Left ventricle myocardium superior (tissue), 1 donor: ENCODE measurements at regions not wholly inside any gene's neighbourhood (a gene's known extent, or its start where the extent isn't known, plus 50 kb on each side); places are given as distances from the start of the nearest gene placed in this dataset.

Experiments used
- ATAC-seq: fragments of 200-7000 bp; cut with Tn5 transposase; one replicate; pipeline ENCODE4 v1.9.1; 2020; ENCODE audit warnings: mild to moderate bottlenecking, moderate library complexity
- DNase-seq: peaks from one replicate; pipeline ENCODE4 v3.0.0-alpha.2; 2020
- intact Hi-C: fragments of 100-400 bp; cut with micrococcal nuclease; formaldehyde crosslinking; loops from one replicate; pipeline ENCODE4 v1.11.0; 2022
- donor health status: DM: no; HTN: yes; CAD: no; lungs with severe emphysema.

DNA sequence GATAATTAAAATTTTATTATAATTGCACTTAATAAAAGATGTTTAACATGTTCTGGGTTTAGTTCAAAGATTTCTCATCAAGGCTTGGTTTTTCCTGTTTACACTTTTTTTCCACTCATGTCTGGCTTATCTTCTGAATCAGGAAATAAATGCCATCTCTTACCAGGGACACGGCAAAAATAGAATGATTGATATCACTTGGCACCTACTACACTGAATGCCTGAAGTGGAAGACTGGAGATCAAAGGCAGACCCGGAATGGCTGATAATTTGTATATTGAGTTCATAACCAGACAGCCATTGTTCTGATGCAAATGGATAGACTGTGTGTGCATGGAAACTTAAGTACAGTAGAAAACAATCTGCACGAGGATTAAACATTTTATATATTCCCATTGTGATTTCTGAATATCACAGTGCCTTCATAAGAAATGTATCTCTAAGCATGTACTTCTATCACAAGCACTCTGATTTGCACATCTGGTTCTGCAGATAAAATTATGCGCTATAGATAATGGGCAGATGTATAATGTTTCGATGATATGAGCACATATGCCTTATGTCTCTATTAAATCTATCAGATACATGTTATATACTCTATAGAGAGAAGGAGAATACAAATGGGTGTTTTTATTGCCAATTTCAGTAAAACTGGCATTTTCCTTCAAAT is 304.8 kb downstream of the RND3 start:
- ATAC-seq (no peak), DNase-seq (no peak)
- intact Hi-C loops, result no loop called here

DNA sequence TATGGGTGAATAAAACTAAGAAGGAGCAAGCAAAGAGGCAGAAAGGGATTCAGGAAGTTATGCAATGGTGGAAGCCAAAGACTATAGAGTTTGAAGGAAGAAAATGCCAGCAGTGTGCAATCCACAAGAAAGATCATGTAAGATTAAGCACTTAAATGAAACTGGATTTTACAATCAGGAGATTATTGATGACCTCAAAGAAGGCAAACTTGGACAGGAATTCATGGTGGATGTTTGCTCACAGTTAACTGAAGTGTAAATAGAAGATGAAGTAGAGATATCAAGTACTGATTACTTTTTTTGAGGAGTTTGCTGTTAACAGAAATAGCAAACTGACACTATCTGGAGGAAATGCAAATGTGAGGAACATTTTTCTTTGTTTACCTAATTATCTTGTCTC is 308.9 kb downstream of the RND3 start:
- DNase-seq (no peak), ATAC-seq (no peak)
- intact Hi-C loops, result no loop called here

DNA sequence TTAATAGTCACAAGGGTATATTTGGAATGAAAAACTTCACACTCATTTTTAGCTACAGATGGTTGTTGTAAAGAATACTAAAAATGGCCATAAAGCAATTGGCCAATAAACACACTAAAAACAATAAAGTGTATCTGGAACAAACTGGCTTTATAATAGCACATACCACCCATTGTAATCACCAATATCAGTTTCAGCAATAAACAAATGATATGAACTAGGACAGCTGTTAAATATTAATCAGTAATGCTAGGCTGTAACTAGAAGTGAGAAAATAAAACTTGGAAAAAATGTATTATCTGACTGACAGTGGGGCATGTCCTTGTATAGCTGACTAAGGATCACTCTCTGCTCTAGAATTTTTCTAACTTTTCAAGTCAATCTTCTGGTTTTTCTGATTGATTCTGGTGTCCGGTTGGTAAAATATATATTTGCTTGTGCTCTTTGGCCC is 312.5 kb downstream of the RND3 start:
- intact Hi-C loops, result no loop called here
- no peak for DNase-seq
- ATAC-seq, result no peak

DNA sequence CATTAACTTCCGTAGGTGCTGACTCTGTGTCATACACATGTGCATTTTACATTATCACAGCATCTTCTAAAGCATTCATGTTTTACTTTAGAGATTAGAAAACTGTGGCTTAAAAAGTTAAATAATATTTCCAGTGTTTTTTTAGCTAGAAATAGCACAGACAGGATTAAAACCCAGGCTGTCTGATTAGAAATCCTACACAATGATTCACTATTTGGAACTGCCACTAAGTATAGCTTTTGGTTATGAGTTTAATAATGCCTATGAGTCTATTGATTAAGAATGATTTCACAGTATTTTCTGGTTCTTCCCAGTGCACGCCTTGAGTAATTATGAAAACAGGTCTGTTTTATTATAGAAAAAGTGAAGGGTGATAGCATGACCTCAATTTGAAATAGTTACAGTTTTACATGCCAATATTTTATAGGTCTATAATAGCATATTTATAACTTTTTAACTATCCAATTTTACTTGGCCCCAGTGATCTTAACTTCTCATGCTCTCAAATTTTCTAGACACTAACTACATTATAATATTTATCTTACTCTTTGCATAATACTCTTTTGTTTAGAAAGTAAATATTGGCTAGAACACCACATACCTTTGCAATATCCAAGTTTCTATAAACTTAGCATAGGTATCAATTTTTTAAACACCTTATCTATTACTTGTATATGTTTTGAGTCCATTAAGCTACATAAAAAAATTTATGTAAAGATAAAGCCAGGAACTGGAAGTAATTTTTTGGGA is 313.2 kb downstream of the RND3 start:
- ATAC-seq (no peak), DNase-seq (no peak)
- intact Hi-C loops, result no loop called here

DNA sequence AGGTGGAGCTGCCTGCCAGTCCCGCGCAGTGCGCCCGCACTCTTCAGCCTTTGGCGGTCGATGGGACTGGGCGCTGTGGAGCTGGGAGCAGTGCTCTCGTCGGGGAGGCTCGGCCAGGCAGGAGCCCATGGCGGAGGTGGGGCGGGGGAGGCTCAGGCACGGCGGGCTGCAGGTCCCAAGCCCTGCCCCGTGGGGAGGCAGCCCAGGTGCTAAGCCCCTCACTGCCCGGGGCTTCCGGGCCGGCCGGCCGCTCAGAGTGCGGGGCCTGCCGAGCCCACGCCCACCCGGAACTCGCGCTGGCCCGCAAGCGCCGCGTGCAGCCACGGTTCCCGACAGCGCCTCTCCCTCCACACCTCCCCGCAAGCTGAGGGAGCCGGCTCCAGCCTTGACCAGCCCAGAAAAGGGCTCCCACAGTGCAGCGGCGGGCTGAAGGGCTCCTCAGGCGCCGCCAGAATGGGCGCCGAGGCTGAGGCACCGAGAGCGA is 316.4 kb downstream of the RND3 start:
- ATAC-seq (no peak), DNase-seq (peak; percentile 20)
- intact Hi-C loops, result no loop called here

DNA sequence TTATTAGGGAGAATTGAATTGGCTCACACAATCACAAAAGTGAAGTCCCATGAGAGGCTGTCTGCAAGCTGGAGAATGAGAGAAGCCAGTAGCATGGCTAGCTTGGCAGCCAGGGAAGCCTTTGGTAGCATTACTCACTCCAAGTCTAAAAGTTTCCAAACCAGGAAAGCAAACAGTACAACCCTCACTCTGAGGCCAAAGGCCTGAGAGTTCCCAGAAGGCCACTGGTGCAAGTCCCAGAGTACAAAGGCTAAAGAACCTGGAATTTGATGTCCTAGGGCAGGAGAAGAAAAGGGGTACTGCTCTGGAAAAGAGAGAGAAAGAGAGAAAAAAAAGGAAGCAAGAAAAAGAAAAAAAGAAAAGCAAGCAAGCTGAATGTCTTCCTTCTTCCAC is 318.2 kb downstream of the RND3 start:
- DNase-seq (peak; percentile 42), ATAC-seq (peak; percentile 97)
- intact Hi-C loops, result no loop called here

DNA sequence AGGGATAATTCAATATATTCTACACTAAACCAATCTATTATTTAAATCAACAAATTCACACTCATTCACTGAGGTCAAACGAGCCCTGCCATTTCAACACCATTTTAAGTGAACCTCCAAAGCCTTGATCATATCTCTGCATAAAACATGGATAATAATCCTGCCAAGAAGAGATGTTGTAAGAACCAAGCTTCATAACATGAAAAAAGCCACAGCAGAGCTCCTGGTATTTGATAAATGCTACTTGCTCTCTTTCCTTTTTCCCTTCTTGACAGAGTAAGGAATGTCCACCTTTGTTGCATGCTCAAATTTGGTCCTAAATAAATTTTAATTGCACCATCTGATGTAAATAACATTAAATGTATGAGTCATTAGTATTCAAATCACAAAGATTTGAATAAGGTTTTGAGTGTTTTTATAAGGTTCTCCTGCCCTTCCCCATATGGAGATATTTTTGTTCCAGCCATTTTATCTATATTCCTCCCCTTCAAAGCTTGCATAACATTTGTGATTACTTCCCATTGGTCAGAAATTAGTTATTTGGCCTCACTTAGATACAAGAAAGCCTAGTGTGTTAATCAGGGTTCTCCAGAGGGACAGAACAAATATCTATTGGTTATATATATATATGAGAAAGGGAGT is 318.8 kb downstream of the RND3 start:
- DNase-seq (no peak), ATAC-seq (peak; percentile 67)
- intact Hi-C loops, result no loop called here

DNA sequence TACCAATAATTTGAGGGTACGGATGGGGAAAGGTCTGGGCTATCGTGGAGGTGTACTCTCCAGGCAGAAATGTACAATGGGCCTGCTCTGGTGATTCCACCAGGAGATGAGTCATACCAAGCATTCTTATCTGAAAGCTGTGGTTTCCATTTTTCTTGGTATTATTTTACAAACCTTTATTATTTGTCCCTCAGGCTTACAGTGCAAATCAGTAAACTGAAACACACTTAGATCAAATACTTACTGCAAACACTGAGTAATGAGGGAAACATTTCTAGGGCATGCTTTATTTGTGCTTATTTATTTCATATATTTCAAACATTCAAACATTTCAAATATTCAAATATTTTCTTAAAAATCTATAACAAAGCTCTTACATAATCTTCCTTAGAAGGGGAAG is 319.8 kb downstream of the RND3 start:
- DNase-seq (no peak), ATAC-seq (no peak)
- intact Hi-C loops, result no loop called here

DNA sequence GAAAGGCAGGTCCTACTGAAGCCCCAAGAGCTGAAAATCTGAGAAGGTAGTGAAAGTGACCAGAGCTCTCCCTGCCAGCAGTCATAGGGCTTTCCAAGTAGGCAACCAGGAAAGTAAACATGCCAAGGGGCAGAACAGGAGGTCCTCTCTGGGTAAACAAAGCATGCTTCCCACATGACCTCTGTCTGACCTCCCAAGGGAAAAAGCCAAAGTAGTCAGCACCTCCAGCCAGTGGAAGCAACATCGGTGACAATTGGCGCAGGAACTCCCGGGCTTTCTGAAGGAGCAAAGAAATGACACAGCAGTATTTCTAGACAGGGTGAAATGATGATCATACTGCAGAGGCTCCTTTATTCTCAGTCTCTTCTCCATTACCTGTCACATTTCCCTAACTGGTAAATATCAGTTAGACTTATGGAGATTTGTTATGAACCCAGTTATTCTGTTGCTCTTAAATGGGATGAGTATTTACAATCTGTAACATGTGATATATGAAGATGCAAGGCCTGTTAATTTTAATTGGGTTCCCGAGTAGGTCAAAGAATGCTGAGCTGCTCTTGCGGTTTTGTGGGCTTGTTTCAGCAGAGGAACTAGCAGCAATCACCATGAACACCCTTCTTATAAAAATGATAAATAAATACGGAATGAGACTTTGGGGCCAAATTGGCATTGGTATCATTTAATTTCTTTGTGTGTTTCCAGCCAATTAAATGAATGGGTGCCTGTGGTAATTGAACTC is 321.0 kb downstream of the RND3 start:
- intact Hi-C loops, result no loop called here
- no peak for DNase-seq
- ATAC-seq, result no peak

DNA sequence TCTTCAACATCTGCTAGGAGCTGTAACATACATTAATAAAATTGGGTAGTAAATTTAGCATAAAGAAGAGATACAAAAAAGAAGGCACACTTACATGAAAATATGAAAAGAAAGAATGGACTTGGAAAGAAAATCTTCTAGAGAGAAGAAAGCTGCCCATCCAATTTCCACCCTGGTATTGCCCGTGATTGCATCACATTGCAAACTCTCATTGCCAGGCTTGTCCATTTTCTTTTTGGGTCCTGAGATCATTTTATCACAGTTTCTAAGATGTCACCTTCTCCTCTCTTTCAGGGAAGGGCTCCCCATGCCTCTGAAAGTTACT is 321.5 kb downstream of the RND3 start:
- DNase-seq (no peak), ATAC-seq (no peak)
- intact Hi-C loops, result no loop called here

DNA sequence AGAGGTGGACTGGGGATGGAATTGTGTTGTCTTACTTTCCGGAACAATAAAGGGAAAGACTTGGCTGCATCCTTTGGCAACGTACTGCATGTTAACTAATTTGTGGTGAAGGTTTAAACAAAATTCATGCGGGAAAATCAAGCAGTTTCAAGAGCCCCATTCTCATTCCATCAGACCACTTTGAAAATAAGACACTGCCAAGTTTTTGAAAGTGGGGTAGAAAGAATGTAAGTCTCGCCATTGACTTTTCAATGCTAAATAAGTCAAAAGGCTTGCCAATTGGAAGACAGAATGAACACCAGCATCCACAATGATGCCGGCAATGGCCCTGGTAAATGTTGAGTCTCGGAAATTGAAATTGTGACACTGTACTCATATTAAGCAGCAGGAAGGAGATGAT is 322.0 kb downstream of the RND3 start:
- ATAC-seq (no peak), DNase-seq (no peak)
- intact Hi-C loops, result no loop called here

DNA sequence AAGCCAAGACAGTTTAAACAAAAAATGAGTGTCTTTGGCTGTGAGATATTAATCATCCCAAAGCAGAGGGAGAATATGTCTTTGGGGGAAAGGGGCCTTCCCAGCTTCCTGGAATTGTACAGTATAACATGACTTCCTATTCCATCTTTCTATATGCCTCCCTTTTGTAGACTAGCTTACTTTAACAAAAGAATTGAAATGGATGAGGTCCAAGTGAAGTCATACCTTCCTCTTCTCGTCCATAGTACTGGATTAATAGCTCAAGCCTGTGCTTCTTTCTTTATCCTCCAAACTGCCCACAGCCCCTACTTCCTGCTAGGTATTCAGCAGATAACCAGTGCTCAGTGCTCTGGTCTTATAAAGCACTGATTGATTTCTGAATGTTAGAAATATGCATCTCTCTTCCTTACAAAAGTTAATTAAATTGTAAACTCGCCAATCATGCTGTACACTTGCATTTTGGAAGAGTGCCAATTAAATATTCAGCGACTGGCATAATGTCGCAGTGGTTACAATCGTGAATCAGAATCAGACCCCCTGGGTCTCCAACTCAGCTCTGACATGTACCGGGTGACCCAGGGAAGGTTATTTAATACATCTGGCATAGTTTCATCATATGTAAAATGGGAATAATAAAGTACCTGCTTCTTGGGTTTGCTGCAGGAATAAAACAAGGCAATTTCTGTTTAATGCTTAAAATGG is 325.1 kb downstream of the RND3 start:
- intact Hi-C loops, result no loop called here
- ATAC-seq, result no peak

DNA sequence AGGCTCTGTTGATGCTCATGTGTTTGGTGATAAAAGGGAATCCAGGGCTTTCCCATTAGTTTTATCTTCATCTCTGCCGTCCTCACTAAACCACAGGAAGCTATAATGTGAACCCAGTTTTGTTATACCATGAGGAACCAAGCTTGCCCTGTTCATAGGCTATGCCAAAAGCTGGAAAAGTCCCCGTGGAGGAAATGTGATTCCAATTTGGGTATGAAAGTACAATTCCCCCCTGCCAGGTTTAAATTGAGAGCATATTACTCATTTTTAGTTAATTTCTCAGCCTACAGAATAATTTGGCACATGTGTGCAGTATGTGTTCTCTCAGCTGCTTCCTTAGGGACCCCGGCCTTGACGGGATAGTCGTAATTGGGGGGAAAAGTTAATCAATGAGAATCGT is 327.4 kb downstream of the RND3 start:
- intact Hi-C loops, result no loop called here
- ATAC-seq (no peak), DNase-seq (no peak)

More for the DNA sequence above, 325.1 kb downstream of the RND3 start:
- DNase-seq, result no peak

DNA sequence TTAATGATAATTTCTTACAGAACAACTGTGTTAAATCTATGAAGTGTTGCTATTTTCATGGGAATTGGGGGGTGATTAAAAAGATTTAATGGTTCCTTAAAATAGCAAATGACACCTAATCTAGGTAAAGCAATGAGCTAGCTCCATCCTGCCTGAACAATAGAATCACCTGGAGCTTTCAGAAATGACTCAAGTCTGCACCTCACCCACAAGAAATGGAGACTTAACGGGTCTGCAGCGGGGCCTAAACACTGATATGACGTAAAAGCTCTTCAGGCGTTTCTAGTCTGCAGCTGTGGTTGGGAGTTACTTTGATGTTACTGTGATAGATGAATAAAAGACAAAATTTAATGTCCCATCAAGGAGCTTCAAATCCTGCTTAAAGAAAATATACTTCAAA is 328.2 kb downstream of the RND3 start:
- DNase-seq (no peak), ATAC-seq (no peak)
- intact Hi-C loops, result no loop called here

DNA sequence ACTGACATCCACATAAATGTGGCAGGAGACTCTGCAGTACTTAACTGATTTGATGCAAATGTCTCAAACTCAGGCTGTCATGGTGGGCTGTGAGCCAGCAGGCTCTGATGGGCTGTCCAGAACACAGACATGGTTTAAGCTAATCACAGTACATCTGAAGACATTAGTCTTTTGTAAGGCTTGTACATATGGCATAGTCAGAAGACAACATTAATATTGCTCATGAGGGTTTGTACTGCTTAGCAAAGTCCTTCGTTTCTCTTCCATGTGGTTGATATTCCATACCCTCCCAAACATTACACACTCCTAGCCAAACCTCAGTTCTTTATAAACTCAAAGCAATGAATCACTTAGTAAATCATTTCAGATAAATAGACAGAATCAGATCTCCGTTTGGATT is 330.6 kb downstream of the RND3 start:
- intact Hi-C loops, result no loop called here
- ATAC-seq, result no peak
- DNase-seq, result no peak

DNA sequence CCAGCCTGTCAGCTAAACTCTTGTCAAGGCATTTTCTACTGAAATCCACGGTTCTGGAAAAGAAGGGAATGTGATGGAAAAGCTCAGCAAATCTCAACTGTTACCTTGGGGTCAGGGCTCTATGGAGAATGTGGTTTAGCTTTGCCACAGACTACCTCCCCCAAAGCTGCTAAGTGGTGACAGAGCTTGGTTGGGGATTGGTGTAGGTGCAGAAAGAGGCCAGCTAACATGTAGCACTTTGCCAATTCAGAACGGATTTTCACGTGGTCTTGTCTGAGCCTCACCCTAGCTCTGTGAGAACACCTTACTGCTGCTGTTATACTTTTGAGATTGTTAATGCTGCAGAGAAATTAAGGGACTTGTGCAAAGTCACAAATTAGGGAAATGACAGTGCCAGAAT is 331.1 kb downstream of the RND3 start:
- ATAC-seq (no peak), DNase-seq (no peak)
- intact Hi-C loops, result no loop called here

DNA sequence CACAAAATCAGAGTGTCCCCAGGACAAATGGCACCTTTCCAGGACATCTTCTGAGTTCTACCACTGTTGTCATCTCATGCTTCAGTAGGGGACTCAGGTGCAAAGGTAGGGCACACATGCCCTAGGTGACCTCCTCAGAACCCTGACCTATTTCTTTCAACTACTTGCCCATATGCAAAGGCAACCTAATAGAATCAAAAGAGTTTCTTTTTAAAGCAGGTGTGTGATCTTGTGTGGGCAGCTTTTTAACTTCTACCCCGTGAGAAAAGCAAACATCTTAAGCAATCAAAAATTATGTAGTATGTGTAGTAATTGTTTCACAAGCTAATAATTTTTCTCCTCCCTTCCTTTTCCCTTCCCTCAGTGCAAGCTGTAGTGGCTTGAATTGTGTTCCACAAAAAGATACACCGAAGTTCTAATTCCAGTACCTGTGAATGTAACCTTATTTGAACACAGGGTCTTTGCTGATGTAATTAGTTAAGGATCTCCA is 333.1 kb downstream of the RND3 start:
- DNase-seq (no peak), ATAC-seq (no peak)
- intact Hi-C loops, result no loop called here

DNA sequence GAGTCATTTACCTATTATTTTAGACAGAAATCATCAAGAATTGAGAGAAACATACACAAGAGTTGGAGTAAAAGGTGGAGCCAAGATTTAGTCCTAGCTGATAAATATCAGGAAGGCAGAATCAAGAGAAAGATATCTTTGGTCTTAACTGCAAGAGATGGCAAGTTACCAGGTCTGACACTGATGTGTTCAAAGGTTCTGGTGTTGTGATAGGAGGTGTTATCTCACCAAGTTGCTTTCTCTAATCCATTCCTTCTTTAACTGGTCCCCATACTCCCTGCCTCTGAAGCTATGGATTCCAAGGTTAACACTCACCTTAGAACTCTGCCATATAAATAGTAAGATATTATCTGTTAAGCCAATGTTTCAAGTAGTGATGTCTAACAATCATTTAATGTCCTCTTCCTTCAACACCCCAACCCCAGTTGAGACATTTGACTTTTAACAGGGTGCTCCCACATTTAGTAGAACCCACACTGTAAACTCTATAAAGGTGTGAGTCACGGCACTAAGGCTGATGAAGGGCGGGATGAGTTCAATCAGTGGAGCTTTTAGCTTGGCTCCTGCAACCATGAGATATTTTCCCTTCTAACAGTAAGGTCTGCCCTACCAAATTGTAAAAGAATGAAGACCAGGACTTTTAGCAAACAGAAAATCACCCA is 333.7 kb downstream of the RND3 start:
- ATAC-seq (no peak), DNase-seq (no peak)
- intact Hi-C loops, result no loop called here

DNA sequence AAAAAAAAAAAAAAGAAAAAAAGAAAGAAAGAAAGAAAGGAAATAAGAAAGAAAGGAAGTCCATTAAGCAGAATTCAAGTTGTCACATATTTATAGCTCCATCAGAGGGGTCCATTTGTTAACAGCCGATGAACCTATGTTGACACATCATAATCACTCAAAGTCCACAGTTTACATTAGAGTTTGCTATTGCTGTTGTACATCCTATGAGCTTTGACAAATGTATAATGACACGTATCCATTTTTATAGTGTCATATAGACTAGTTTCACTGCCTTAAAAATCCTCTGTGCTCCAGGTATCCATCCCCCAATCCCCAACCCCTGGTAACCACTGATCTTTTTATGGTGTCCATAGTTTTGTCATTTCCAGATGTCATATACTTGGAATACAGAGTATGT is 335.2 kb downstream of the RND3 start:
- intact Hi-C loops, result no loop called here
- DNase-seq (no peak), ATAC-seq (no peak)
